SU-DHL-6 (cell line): ENCODE measurements at regions not wholly inside any gene's neighbourhood (a gene's known extent, or its start where the extent isn't known, plus 50 kb on each side); places are given as distances from the start of the nearest gene placed in this dataset.

Source experiments
- H2AFZ ChIP-seq: fragments of 200-600 bp; sonication (generic); 2 replicates; pipeline ENCODE4 v1.6.1; 2014; ENCODE audit warnings: low read depth, mild to moderate bottlenecking, moderate library complexity, mixed read lengths, antibody characterized with exemption, low read length; ENCODE audit not compliant: severe bottlenecking
- H3F3A ChIP-seq: fragments of 200-600 bp; shearing (Covaris generic); 2 replicates; pipeline ENCODE4 v1.6.0; 2016; ENCODE audit warnings: antibody characterized with exemption, mild to moderate bottlenecking; ENCODE audit not compliant: insufficient read depth
- H3K27ac ChIP-seq: fragments of 200-600 bp; sonication (generic); 2 replicates; pipeline ENCODE4 v1.5.1; 2016; ENCODE audit warnings: low read depth, mild to moderate bottlenecking, low read length, moderate library complexity, mixed read lengths
- H3K27me3 ChIP-seq: fragments of 200-600 bp; sonication (generic), shearing (Covaris generic); 2 replicates; pipeline ENCODE4 v1.6.0; 2014; ENCODE audit warnings: mild to moderate bottlenecking, low read length
- H3K36me3 ChIP-seq: fragments of 200-600 bp; sonication (generic); 2 replicates; pipeline ENCODE4 v1.6.1; 2014; ENCODE audit warnings: mild to moderate bottlenecking, low read length, mixed read lengths
- H3K4me2 ChIP-seq: fragments of 300-600, 200-600 bp; shearing (Covaris generic), sonication (generic); 2 replicates; pipeline ENCODE4 v1.6.0; 2014; ENCODE audit warnings: low read length, low read depth, mild to moderate bottlenecking; ENCODE audit not compliant: poor library complexity, severe bottlenecking
- H3K4me3 ChIP-seq: fragments of 200-600 bp; sonication (generic); 2 replicates; pipeline ENCODE4 v1.5.1; 2014; ENCODE audit warnings: antibody characterized with exemption, low read length, mild to moderate bottlenecking, mixed read lengths; ENCODE audit not compliant: insufficient read depth, poor library complexity, severe bottlenecking
- H3K79me2 ChIP-seq: fragments of 200-600 bp; sonication (generic); 2 replicates; pipeline ENCODE4 v1.6.1; 2014; ENCODE audit warnings: mild to moderate bottlenecking, low read length, moderate library complexity; ENCODE audit not compliant: insufficient read depth
- H3K9ac ChIP-seq: fragments of 200-600 bp; sonication (generic); 2 replicates; pipeline ENCODE4 v1.7.0; 2014; ENCODE audit warnings: mild to moderate bottlenecking, low read length
- H3K9me2 ChIP-seq: fragments of 200-600 bp; sonication (generic); replicated peaks from 2 replicates; pipeline ENCODE4 v1.6.1; 2014; ENCODE audit warnings: low read length; ENCODE audit not compliant: insufficient read depth
- H3K9me3 ChIP-seq: fragments of 200-600 bp; sonication (generic); 2 replicates; pipeline ENCODE4 v1.6.1; 2014; ENCODE audit warnings: low read length, mixed read lengths; ENCODE audit not compliant: insufficient read depth
- H4K20me1 ChIP-seq: fragments of 200-600 bp; sonication (generic); 2 replicates; pipeline ENCODE4 v1.6.1; 2014; ENCODE audit warnings: low read depth, mild to moderate bottlenecking, antibody characterized with exemption, low read length, moderate library complexity, mixed read lengths
- CTCF ChIP-seq: fragments of 200-600 bp; sonication (generic); IDR thresholded peaks from one replicate; pipeline ENCODE4 v1.5.1; 2017; ENCODE audit warnings: antibody characterized with exemption, mild to moderate bottlenecking, low read length, moderate library complexity; ENCODE audit not compliant: insufficient read depth, poor library complexity, severe bottlenecking
- EZH2phosphoT487 ChIP-seq: fragments of 200-600 bp; sonication (generic), shearing (Covaris generic); conservative IDR thresholded peaks from 2 replicates; pipeline ENCODE4 v1.6.1; 2018; ENCODE audit warnings: mild to moderate bottlenecking, antibody characterized with exemption, low read length, moderate library complexity, mixed read lengths

DNA sequence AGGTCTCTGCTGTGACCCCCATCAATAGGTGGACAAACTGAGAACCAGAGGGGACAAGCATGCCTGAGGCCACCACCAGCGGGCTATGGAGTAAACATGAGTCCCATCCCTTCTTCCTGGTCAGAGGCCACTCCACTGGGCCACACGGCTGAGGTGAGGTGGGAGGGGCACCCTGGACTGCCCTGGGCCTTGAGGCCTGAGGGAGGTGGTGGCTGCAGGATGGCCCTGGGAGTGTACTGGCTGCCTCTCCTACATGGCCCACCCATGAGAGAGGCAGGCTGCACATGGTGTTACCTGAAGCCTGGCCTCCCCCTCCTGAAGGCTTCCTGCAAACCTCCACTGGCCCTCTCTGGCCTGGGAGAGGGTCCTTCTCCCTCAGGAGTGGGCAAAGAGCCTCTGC, 222.4 kb downstream of the TUBA3C start:
- Histone ChIP-seq H3F3A (no peaks in the 10 kb centered on the region), H3K4me2 (no peak overlapping the region), H3K27ac (no peak overlapping the region), H3K36me3 (no peaks in the 10 kb centered on the region), H2AFZ (no peak overlapping the region), H3K79me2 (no peaks in the 10 kb centered on the region), H4K20me1 (no peaks in the 10 kb centered on the region), H3K9me3 (peaks cover 21% of the 10 kb centered on the region; the same call in 1 of the 2 replicates), H3K4me3 (no peak overlapping the region), H3K9me2 (no peaks in the 10 kb centered on the region), H3K27me3 (no peaks in the 10 kb centered on the region), H3K9ac (no peak overlapping the region)
- no peak for TF ChIP-seq EZH2phosphoT487
- TF ChIP-seq CTCF, result no peak

DNA sequence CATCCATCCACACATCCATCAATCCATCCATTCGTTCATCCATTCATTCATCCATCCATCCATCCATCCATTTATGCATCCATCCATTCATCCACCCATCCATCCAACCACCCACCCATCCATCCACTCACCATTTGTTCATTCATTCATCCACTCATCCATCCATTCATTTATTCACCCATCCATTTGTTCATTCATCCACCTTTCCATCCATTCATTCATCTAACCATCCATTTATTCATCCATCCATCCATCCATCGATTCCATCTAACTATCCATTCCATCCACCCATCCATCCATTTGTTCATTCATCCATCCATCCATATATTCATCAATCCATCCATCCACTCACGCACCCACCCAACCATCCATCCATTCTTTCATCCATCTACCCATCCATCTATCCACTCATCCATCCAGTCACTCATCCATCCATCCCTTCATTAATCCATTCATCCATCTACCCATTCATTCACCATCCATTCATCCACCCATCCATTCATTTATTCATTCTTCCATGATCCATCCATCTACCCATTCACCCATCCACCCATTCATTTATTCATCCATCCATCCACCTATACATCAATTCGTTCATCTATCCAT, 225.0 kb downstream of the TUBA3C start:
- no peak overlapping the region for H3K9ac ChIP-seq
- no peaks in the 10 kb centered on the region for H3F3A ChIP-seq
- no peak overlapping the region for H3K27ac ChIP-seq
- H3K36me3 ChIP-seq, result no peaks in the 10 kb centered on the region
- no peaks in the 10 kb centered on the region for H3K9me2 ChIP-seq
- H3K4me3 ChIP-seq, result no peak overlapping the region
- no peak overlapping the region for H3K4me2 ChIP-seq
- no peaks in the 10 kb centered on the region for H3K27me3 ChIP-seq
- H3K9me3 ChIP-seq, result peaks cover 21% of the 10 kb centered on the region; the same call in 1 of the 2 replicates
- H3K79me2 ChIP-seq, result no peaks in the 10 kb centered on the region
- H2AFZ ChIP-seq, result no peak overlapping the region
- no peaks in the 10 kb centered on the region for H4K20me1 ChIP-seq
- TF ChIP-seq CTCF (no peak), EZH2phosphoT487 (no peak)

DNA sequence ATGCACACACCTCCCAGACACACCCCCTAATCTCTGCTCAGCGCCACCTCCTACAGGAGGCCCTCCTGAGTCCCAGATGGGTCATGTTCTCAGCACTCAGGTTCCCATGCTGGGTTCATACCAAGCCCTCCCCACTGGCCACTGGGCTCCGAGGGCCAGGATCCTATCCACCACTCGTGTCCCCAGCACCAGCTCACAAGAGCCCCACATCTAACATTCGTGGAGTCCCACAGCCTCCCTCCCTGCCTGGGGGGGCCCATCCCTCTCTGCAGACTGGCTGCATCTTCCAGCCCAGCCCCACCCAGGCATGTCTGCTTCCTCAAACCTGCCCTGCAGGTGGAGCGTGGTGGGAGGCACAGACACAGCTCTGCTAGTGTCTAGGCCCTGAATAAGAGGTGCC, 227.4 kb downstream of the TUBA3C start:
- Histone ChIP-seq H3K4me3 (no peak overlapping the region), H3K4me2 (no peak overlapping the region), H3K9ac (no peak overlapping the region), H3K9me2 (no peaks in the 10 kb centered on the region), H2AFZ (no peak overlapping the region), H4K20me1 (no peaks in the 10 kb centered on the region), H3F3A (no peaks in the 10 kb centered on the region), H3K79me2 (no peaks in the 10 kb centered on the region), H3K36me3 (no peaks in the 10 kb centered on the region), H3K9me3 (peaks cover 21% of the 10 kb centered on the region; the same call in 1 of the 2 replicates), H3K27me3 (no peaks in the 10 kb centered on the region), H3K27ac (no peak overlapping the region)
- TF ChIP-seq CTCF, result no peak
- no peak for TF ChIP-seq EZH2phosphoT487
